DOHH2 (cell line): ENCODE measurements at regions not wholly inside any gene's neighbourhood (a gene's known extent, or its start where the extent isn't known, plus 50 kb on each side); places are given as distances from the start of the nearest gene placed in this dataset.

Experiments used
- CTCF ChIP-seq: fragments of 200-600 bp; sonication (generic); IDR thresholded peaks from one replicate; pipeline ENCODE4 v1.5.1; 2014; ENCODE audit warnings: antibody characterized with exemption, mild to moderate bottlenecking, low read depth, low read length; ENCODE audit not compliant: poor library complexity, severe bottlenecking
- EZH2phosphoT487 ChIP-seq: fragments of 200-600 bp; sonication (generic); IDR thresholded peaks from 2 replicates; pipeline ENCODE4 v1.6.1; 2017; ENCODE audit warnings: borderline replicate concordance, mild to moderate bottlenecking, antibody characterized with exemption, low read length, moderate library complexity, mixed read lengths

GRCh38 chr2:40016151-40016885, 237.3 kb upstream of the THUMPD2 start:
- no peak for TF ChIP-seq CTCF
- no peak for TF ChIP-seq EZH2phosphoT487
